ENCODE measurements at regions not wholly inside any gene's neighbourhood (a gene's known extent, or its start where the extent isn't known, plus 50 kb on each side); places are given as distances from the start of the nearest gene placed in this dataset.
"Not testable (repeated sequence)": the region's sequence is repeated elsewhere in the genome, so short reads cannot be mapped to it uniquely, and the experiment has no call there.

- DNase-seq, result not testable (repeated sequence)
Observed at GRCh38 chr10:47622719-47623118, 99.3 kb upstream of the AGAP9 start.

- not testable (repeated sequence) for DNase-seq
Observed at GRCh38 chr10:47619300-47620012, 96.0 kb upstream of the AGAP9 start.

GRCh38 chr10:47609311-47609710 is 85.9 kb upstream of the AGAP9 start:
- DNase-seq, result not testable (repeated sequence)

- DNase-seq, result not testable (repeated sequence)
Observed at GRCh38 chr10:47605791-47606773, 82.6 kb upstream of the AGAP9 start.

GRCh38 chr10:47600604-47601003 is 77.2 kb upstream of the AGAP9 start:
- not testable (repeated sequence) for DNase-seq

GRCh38 chr10:47600127-47600526 is 76.7 kb upstream of the AGAP9 start:
- DNase-seq, result not testable (repeated sequence)

- DNase-seq, result not testable (repeated sequence)
Observed at GRCh38 chr10:47599657-47600056, 76.2 kb upstream of the AGAP9 start.

- DNase-seq, result not testable (repeated sequence)
Observed at GRCh38 chr10:47593805-47594204, 70.4 kb upstream of the AGAP9 start.

- not testable (repeated sequence) for DNase-seq
Observed at GRCh38 chr10:47593129-47593528, 69.7 kb upstream of the AGAP9 start.

GRCh38 chr10:47590956-47591355 is 67.5 kb upstream of the AGAP9 start:
- not testable (repeated sequence) for DNase-seq

- DNase-seq, result not testable (repeated sequence)
Observed at GRCh38 chr10:47590534-47590933, 67.1 kb upstream of the AGAP9 start.

- not testable (repeated sequence) for DNase-seq
Observed at GRCh38 chr10:47582051-47582450, 58.6 kb upstream of the AGAP9 start.

GRCh38 chr10:47580063-47580462 is 56.6 kb upstream of the AGAP9 start:
- not testable (repeated sequence) for DNase-seq

GRCh38 chr10:47578547-47578946 is 55.1 kb upstream of the AGAP9 start:
- DNase-seq, result not testable (repeated sequence)
